SKM-1 treated with dmso at 0.1 percent for 144 hours (cell line): ENCODE measurements at regions not wholly inside any gene's neighbourhood (a gene's known extent, or its start where the extent isn't known, plus 50 kb on each side); places are given as distances from the start of the nearest gene placed in this dataset.
"Not testable (repeated sequence)": the region's sequence is repeated elsewhere in the genome, so short reads cannot be mapped to it uniquely, and the experiment has no call there.

ENCODE experiments used
- DNase-seq: peaks from one replicate; lab custom pipeline; 2025; ENCODE audit not compliant: unreplicated experiment; lab: John Stamatoyannopoulos, UW

GRCh38 chr11:37957717-37958116 is 1359.7 kb upstream of the RAG2 start:
- DNase-seq = no peak

GRCh38 chr11:37951996-37952395 is 1354.0 kb upstream of the RAG2 start:
- no peak for DNase-seq

- no peak for DNase-seq
These were observed 1350.2 kb upstream of the RAG2 start for GRCh38 chr11:37948258-37948657.

GRCh38 chr11:37947821-37948220 is 1349.8 kb upstream of the RAG2 start:
- DNase-seq = no peak

GRCh38 chr11:37946155-37946766 is 1348.2 kb upstream of the RAG2 start:
- peak; percentile 20 for DNase-seq

- DNase-seq = no peak
These were observed 1344.0 kb upstream of the RAG2 start for GRCh38 chr11:37942081-37942480.

GRCh38 chr11:37929100-37929653 is 1331.1 kb upstream of the RAG2 start:
- no peak for DNase-seq

- DNase-seq = no peak
These were observed 1328.7 kb upstream of the RAG2 start for GRCh38 chr11:37926772-37927171.

- DNase-seq = no peak
These were observed 1318.3 kb upstream of the RAG2 start for GRCh38 chr11:37916331-37916730.

- DNase-seq = no peak
These were observed 1316.8 kb upstream of the RAG2 start for GRCh38 chr11:37914859-37915258.

- no peak for DNase-seq
These were observed 1310.1 kb upstream of the RAG2 start for GRCh38 chr11:37908219-37908548.

GRCh38 chr11:37907436-37908218 is 1309.6 kb upstream of the RAG2 start:
- no peak for DNase-seq

GRCh38 chr11:37905707-37906417 is 1307.8 kb upstream of the RAG2 start:
- DNase-seq = no peak

GRCh38 chr11:37896016-37896415 is 1298.0 kb upstream of the RAG2 start:
- peak; percentile 40 for DNase-seq

- no peak for DNase-seq
These were observed 1283.7 kb upstream of the RAG2 start for GRCh38 chr11:37881741-37882140.

GRCh38 chr11:37861671-37862070 is 1263.6 kb upstream of the RAG2 start:
- DNase-seq = no peak

GRCh38 chr11:37858806-37859537 is 1260.9 kb upstream of the RAG2 start:
- DNase-seq = not testable (repeated sequence)

- no peak for DNase-seq
These were observed 1260.4 kb upstream of the RAG2 start for GRCh38 chr11:37858398-37858797.

- DNase-seq = no peak
These were observed 1259.7 kb upstream of the RAG2 start for GRCh38 chr11:37857726-37858125.

- no peak for DNase-seq
These were observed 1251.7 kb upstream of the RAG2 start for GRCh38 chr11:37849706-37850105.

- DNase-seq = no peak
These were observed 1245.6 kb upstream of the RAG2 start for GRCh38 chr11:37843603-37844002.
